ENCODE measurements at regions not wholly inside any gene's neighbourhood (a gene's known extent, or its start where the extent isn't known, plus 50 kb on each side); places are given as distances from the start of the nearest gene placed in this dataset.

GRCh38 chr2:204265681-204266181 is 279.5 kb upstream of the PARD3B start:
- intact Hi-C loops (cut with DNase I; ENCODE audit: low total_unique reads), result no loop called here
- no peak overlapping the region for H3K4me3 ChIP-seq (ENCODE audit: low read depth, poor library complexity, severe bottlenecking)
- WGBS, 2 donors, result 80 to 86% methylated on average over 7 of the region's 7 CpGs
- TF ChIP-seq POLR2A (IDR thresholded peaks at IDR 0.05) (no peak), CTCF (IDR thresholded peaks at IDR 0.05) (no peak)
- DNase-seq (ENCODE audit: low spot score in 2 of 2), result no peak

- intact Hi-C loops (cut with DNase I; ENCODE audit: low total_unique reads), result no loop called here
- no peak overlapping the region for H3K4me3 ChIP-seq (ENCODE audit: low read depth, poor library complexity, severe bottlenecking)
- no peak for TF ChIP-seq POLR2A (IDR thresholded peaks at IDR 0.05)
- no peak for TF ChIP-seq CTCF (IDR thresholded peaks at IDR 0.05)
- no peak for DNase-seq (ENCODE audit: low spot score in 2 of 2)
- 95% methylated on average over 5 of the region's 5 CpGs for WGBS, 2 donors
Observed at GRCh38 chr2:204268458-204268857, 276.8 kb upstream of the PARD3B start.

- WGBS, 2 donors, result 65 to 70% methylated on average over 3 of the region's 3 CpGs
- H3K4me3 ChIP-seq (ENCODE audit: low read depth, poor library complexity, severe bottlenecking), result no peak overlapping the region
- DNase-seq (ENCODE audit: low spot score in 2 of 2), result no peak
- intact Hi-C loops (cut with DNase I; ENCODE audit: low total_unique reads), result no loop called here
- TF ChIP-seq POLR2A (IDR thresholded peaks at IDR 0.05) (no peak), CTCF (IDR thresholded peaks at IDR 0.05) (no peak)
Observed at GRCh38 chr2:204268971-204269370, 276.3 kb upstream of the PARD3B start.

- 44 to 73% methylated on average over 3 of the region's 3 CpGs for WGBS, 2 donors
- DNase-seq (ENCODE audit: low spot score in 2 of 2), result no peak
- TF ChIP-seq POLR2A (IDR thresholded peaks at IDR 0.05) (no peak), CTCF (IDR thresholded peaks at IDR 0.05) (no peak)
- no peak overlapping the region for H3K4me3 ChIP-seq (ENCODE audit: low read depth, poor library complexity, severe bottlenecking)
- intact Hi-C loops (cut with DNase I; ENCODE audit: low total_unique reads), result no loop called here
Observed at GRCh38 chr2:204272089-204272488, 273.2 kb upstream of the PARD3B start.

- intact Hi-C loops (cut with DNase I; ENCODE audit: low total_unique reads), result no loop called here
- no peak overlapping the region for H3K4me3 ChIP-seq (ENCODE audit: low read depth, poor library complexity, severe bottlenecking)
- WGBS, 2 donors, result 67 to 69% methylated on average over 2 of the region's 2 CpGs
- TF ChIP-seq POLR2A (IDR thresholded peaks at IDR 0.05), result no peak
- TF ChIP-seq CTCF (IDR thresholded peaks at IDR 0.05), result no peak
- no peak for DNase-seq (ENCODE audit: low spot score in 2 of 2)
Observed at GRCh38 chr2:204272610-204273287, 272.5 kb upstream of the PARD3B start.

- TF ChIP-seq CTCF (IDR thresholded peaks at IDR 0.05) (no peak), POLR2A (IDR thresholded peaks at IDR 0.05) (no peak)
- no peak for DNase-seq (ENCODE audit: low spot score in 2 of 2)
- H3K4me3 ChIP-seq (ENCODE audit: low read depth, poor library complexity, severe bottlenecking), result no peak overlapping the region
- 90 to 91% methylated on average over 2 of the region's 2 CpGs for WGBS, 2 donors
- intact Hi-C loops (cut with DNase I; ENCODE audit: low total_unique reads), result no loop called here
Observed at GRCh38 chr2:204274429-204274828, 270.8 kb upstream of the PARD3B start.

All from lower leg skin (tissue), 4 donors.